K562 (cell line): ENCODE measurements at regions not wholly inside any gene's neighbourhood (a gene's known extent, or its start where the extent isn't known, plus 50 kb on each side); places are given as distances from the start of the nearest gene placed in this dataset.

Source experiments
- ATAC-seq: fragments of 200-7000 bp; cut with Tn5 transposase; 3 replicates; pipeline ENCODE4 v1.9.1; 2020; ENCODE audit warnings: moderate library complexity
- BruUV-seq: library from RNA; stranded (reverse); fragments of 400-500 nt; replicated peaks from 2 replicates; lab custom pipeline; 2021; lab: Mats Ljungman, UMichigan
- CTCF ChIA-PET: fragments of 300-600 bp; formaldehyde crosslinking; extraction: SDS; loops from one replicate; lab custom pipeline; 2021; ENCODE audit warnings: low intra/inter-chr PET ratio; lab: Yijun Ruan, JAX
- POLR2A ChIA-PET: fragments of 300-600, 350-650 bp; sonication (Branson Sonifier 250); formaldehyde crosslinking; extraction: SDS; loops from one replicate; lab custom pipeline; 2021; ENCODE audit warnings: antibody characterized with exemption, inconsistent platforms; lab: Yijun Ruan, JAX
- DNase-seq, 4 experiments: peaks; one replicate each; pipeline versions ENCODE4 v3.0.0 to v3.0.0-alpha.2; 2011 to 2018; ENCODE audit warnings: low spot score in 3 of 4, mixed read lengths in 3 of 4; ENCODE audit errors: extremely low read depth in 1 of 4
- FAIRE-seq: peaks from 2 replicates; lab custom pipeline; 2011; peaks lifted over from hg19 to GRCh38; lab: Jason Lieb, UNC
- H2AFZ ChIP-seq: 2 replicates; pipeline ENCODE4 v1.6.0; 2011; ENCODE audit warnings: low read depth, low read length, control low read depth, inconsistent platforms
- H3K27ac ChIP-seq: fragments of 200-600 bp; 3 replicates; pipeline ENCODE4 v1.8.0; 2011; ENCODE audit warnings: low read depth, mild to moderate bottlenecking, control low read depth, inconsistent platforms, low read length, moderate library complexity, mixed read lengths; ENCODE audit errors: extremely low read depth
- H3K27me3 ChIP-seq, 2 experiments: fragments of 300-600 bp in 1 of 2; 2 replicates in 1 of 2; 3 replicates in 1 of 2; pipeline versions ENCODE4 v1.6.0 to v1.8.0; 2011; ENCODE audit warnings: inconsistent platforms in 2 of 2, low read length in 2 of 2, mild to moderate bottlenecking in 1 of 2, mixed read lengths in 1 of 2, moderate library complexity in 1 of 2; ENCODE audit not compliant: control insufficient read depth in 2 of 2, insufficient read depth in 2 of 2
- H3K36me3 ChIP-seq: fragments of 300-600 bp; 3 replicates; pipeline ENCODE4 v1.8.0; 2011; ENCODE audit warnings: mild to moderate bottlenecking, low read length, inconsistent platforms; ENCODE audit not compliant: control insufficient read depth, insufficient read depth
- H3K4me1 ChIP-seq, 2 experiments: fragments of 200-600 bp in 1 of 2; replicated peaks in 1 of 2; 2 replicates in 1 of 2; 3 replicates in 1 of 2; pipeline versions ENCODE4 v1.5.1 to v1.8.0; 2011; ENCODE audit warnings: inconsistent platforms in 2 of 2, low read length in 2 of 2, mild to moderate bottlenecking in 1 of 2, mixed read lengths in 1 of 2, moderate library complexity in 1 of 2; ENCODE audit not compliant: control insufficient read depth in 2 of 2, insufficient read depth in 2 of 2
- H3K4me2 ChIP-seq: 2 replicates; pipeline ENCODE4 v1.6.1; 2011; ENCODE audit warnings: low read length, control low read depth, inconsistent platforms, mixed read lengths; ENCODE audit not compliant: insufficient read depth
- H3K4me3 ChIP-seq: fragments of 200-600 bp; sonication (generic), shearing (Covaris generic); 2 replicates; pipeline ENCODE4 v1.5.1; 2016; ENCODE audit warnings: control low read depth, inconsistent platforms
- H3K79me2 ChIP-seq: fragments of 200-600 bp; 3 replicates; pipeline ENCODE4 v1.8.0; 2011; ENCODE audit warnings: low read length, inconsistent platforms; ENCODE audit not compliant: control insufficient read depth, insufficient read depth
- H3K9ac ChIP-seq, 2 experiments: 2 replicates each; pipeline versions ENCODE4 v1.6.0 to v1.6.1; 2011; ENCODE audit warnings: low read depth in 2 of 2, low read length in 2 of 2, control low read depth in 1 of 2, inconsistent platforms in 1 of 2, mild to moderate bottlenecking in 1 of 2, mixed read lengths in 1 of 2; ENCODE audit not compliant: insufficient read depth in 1 of 2
- H3K9me1 ChIP-seq: one replicate; pipeline ENCODE4 v1.6.0; 2011; ENCODE audit warnings: inconsistent platforms, mild to moderate bottlenecking, low read length, moderate library complexity; ENCODE audit not compliant: control insufficient read depth, insufficient read depth
- H3K9me3 ChIP-seq: replicated peaks from 2 replicates; pipeline ENCODE4 v1.5.1; 2011; ENCODE audit warnings: low read depth, low read length, inconsistent platforms; ENCODE audit not compliant: control insufficient read depth, insufficient read depth
- H4K20me1 ChIP-seq: replicated peaks from 2 replicates; pipeline ENCODE4 v1.6.1; 2011; ENCODE audit warnings: low read length, inconsistent platforms, mixed read lengths; ENCODE audit not compliant: control insufficient read depth, insufficient read depth
- ARID3B ChIP-seq: fragments of 250-450 bp; sonication (Bioruptor Pico); IDR thresholded peaks from 2 replicates; pipeline ENCODE4 v1.4.0; 2020; ENCODE audit warnings: borderline replicate concordance
- NFE2 ChIP-seq: IDR thresholded peaks from 2 replicates; pipeline ENCODE4 v1.6.1; 2014; ENCODE audit warnings: antibody characterized with exemption, low read depth
- RBM17 ChIP-seq: fragments of 200-400 bp; formaldehyde crosslinking; IDR thresholded peaks from 2 replicates; pipeline ENCODE4 v1.6.1; 2017; ENCODE audit warnings: low read depth, mild to moderate bottlenecking, low read length, borderline replicate concordance
- SLC30A9 ChIP-seq: fragments of 250-450 bp; sonication (Bioruptor Pico); IDR thresholded peaks from 2 replicates; pipeline ENCODE4 v1.8.0; 2022; ENCODE audit warnings: mild to moderate bottlenecking, moderate library complexity
- SMARCA4 ChIP-seq: fragments of 450-650 bp; IDR thresholded peaks from 2 replicates; pipeline ENCODE4 v1.6.1; 2016
- TBL1XR1 ChIP-seq, 2 experiments: IDR thresholded peaks; 2 replicates each; pipeline ENCODE4 v1.6.1; 2012; ENCODE audit warnings: improper control_type of control experiment in 2 of 2, low read length in 2 of 2, mild to moderate bottlenecking in 1 of 2
- ZBTB33 ChIP-seq: sonication (generic); formaldehyde crosslinking; IDR thresholded peaks from 2 replicates; pipeline ENCODE4 v1.8.1; 2023; ENCODE audit warnings: mild to moderate bottlenecking, missing genetic modification reagents
- ZNF407 ChIP-seq: fragments of 450-650 bp; IDR thresholded peaks from 2 replicates; pipeline ENCODE4 v1.6.1; 2016; ENCODE audit warnings: low read depth
- ZNF41 ChIP-seq: fragments of 250-450 bp; sonication (Bioruptor Pico); conservative IDR thresholded peaks from 2 replicates; pipeline ENCODE4 v1.4.0; 2020; ENCODE audit warnings: mild to moderate bottlenecking
- ZSCAN32 ChIP-seq: fragments of 450-650 bp; formaldehyde crosslinking; IDR thresholded peaks from 2 replicates; pipeline ENCODE4 v1.4.0; 2020; ENCODE audit warnings: mild to moderate bottlenecking, moderate library complexity
- WGBS: fragments of 100-300 bp; shearing (Covaris generic); methylation state at CpG from one replicate; pipeline ENCODE4 v1.1.6; 2016; ENCODE audit warnings: low coverage, mixed read lengths; ENCODE audit not compliant: insufficient coverage; ENCODE audit errors: missing lambda C conversion rate; 5-methylcytosine and 5-hydroxymethylcytosine counted together
- in situ Hi-C: fragments of 300-500 bp; cut with MboI; formaldehyde crosslinking; loops from 4 replicates; pipeline ENCODE4 v1.15.0; 2018; ENCODE audit warnings: inconsistent platforms, mixed read lengths
- intact Hi-C: fragments of 100-400 bp; cut with micrococcal nuclease; formaldehyde crosslinking; loops from 2 replicates; pipeline ENCODE4 v1.14.2; 2022

GRCh38 chr14:43872752-43873655 is 634.1 kb downstream of the FSCB start:
- no peak overlapping the region for H2AFZ ChIP-seq
- H3K4me1 ChIP-seq: no peaks in the 10 kb centered on the region
- DNase-seq: no peak
- TF ChIP-seq NFE2 (no peak), RBM17 (no peak), ZNF407 (no peak), ZSCAN32 (CRISPR knock-in tag) (no peak), ARID3B (CRISPR knock-in tag) (no peak), TBL1XR1 (IDR thresholded peaks at IDR 0.05; ENCODE audit: low read length in 2 of 2) (no peak), ZNF41 (no peak), ZBTB33 (CRISPR knock-in tag) (no peak), SMARCA4 (no peak), SLC30A9 (no peak)

More at GRCh38 chr14:43872752-43873655, 634.1 kb downstream of the FSCB start:
- ATAC-seq: no peak
- ChIA-PET CTCF (no interaction called here), POLR2A (no interaction called here)
- Histone ChIP-seq H3K9ac (no peak overlapping the region), H3K36me3 (no peaks in the 10 kb centered on the region), H4K20me1 (no peaks in the 10 kb centered on the region), H3K27me3 (no peaks in the 10 kb centered on the region), H3K9me3 (no peaks in the 10 kb centered on the region; the same call in 1 of the 2 replicates), H3K9me1 (no peaks in the 10 kb centered on the region), H3K79me2 (no peaks in the 10 kb centered on the region), H3K27ac (no peak overlapping the region), H3K4me3 (no peak overlapping the region), H3K4me2 (no peak overlapping the region)
- 0% methylated on average over 6 of the region's 7 CpGs for WGBS
- BruUV-seq: no TSS peak
- intact Hi-C loops (no loop called here), in situ Hi-C loops (no loop called here)
- no peak for FAIRE-seq
